ENCODE measurements at regions not wholly inside any gene's neighbourhood (a gene's known extent, or its start where the extent isn't known, plus 50 kb on each side); places are given as distances from the start of the nearest gene placed in this dataset.

GRCh38 chr16:17846030-17846429 lies 375.3 kb upstream of the XYLT1 start:
- in situ Hi-C loops (cut with MboI; ENCODE audit: low sequenced_read_pairs, unreplicated experiment) = no loop called here
- DNase-seq (ENCODE audit: low spot score) = no peak
- TF ChIP-seq CTCF (IDR thresholded peaks at IDR 0.05; ENCODE audit: borderline replicate concordance, control extremely low read depth, extremely low read depth, insufficient read depth, missing control alignments) = no peak

GRCh38 chr16:17845031-17845430 lies 374.3 kb upstream of the XYLT1 start:
- in situ Hi-C loops (cut with MboI; ENCODE audit: low sequenced_read_pairs, unreplicated experiment) = no loop called here
- DNase-seq (ENCODE audit: low spot score) = no peak

GRCh38 chr16:17843905-17844304 lies 373.1 kb upstream of the XYLT1 start:
- DNase-seq (ENCODE audit: low spot score) = no peak
- TF ChIP-seq CTCF (IDR thresholded peaks at IDR 0.05; ENCODE audit: borderline replicate concordance, control extremely low read depth, extremely low read depth, insufficient read depth, missing control alignments) = no peak
- in situ Hi-C loops (cut with MboI; ENCODE audit: low sequenced_read_pairs, unreplicated experiment) = no loop called here

More at GRCh38 chr16:17845031-17845430, 374.3 kb upstream of the XYLT1 start:
- TF ChIP-seq CTCF (IDR thresholded peaks at IDR 0.05; ENCODE audit: borderline replicate concordance, control extremely low read depth, extremely low read depth, insufficient read depth, missing control alignments) = no peak

GRCh38 chr16:17839907-17840306 lies 369.1 kb upstream of the XYLT1 start:
- in situ Hi-C loops (cut with MboI; ENCODE audit: low sequenced_read_pairs, unreplicated experiment) = no loop called here
- DNase-seq (ENCODE audit: low spot score) = no peak
- TF ChIP-seq CTCF (IDR thresholded peaks at IDR 0.05; ENCODE audit: borderline replicate concordance, control extremely low read depth, extremely low read depth, insufficient read depth, missing control alignments) = no peak

- TF ChIP-seq CTCF (IDR thresholded peaks at IDR 0.05; ENCODE audit: borderline replicate concordance, control extremely low read depth, extremely low read depth, insufficient read depth, missing control alignments) = no peak
- DNase-seq (ENCODE audit: low spot score) = no peak
- in situ Hi-C loops (cut with MboI; ENCODE audit: low sequenced_read_pairs, unreplicated experiment) = no loop called here
These were observed 368.5 kb upstream of the XYLT1 start for GRCh38 chr16:17839272-17839671.

- no peak for TF ChIP-seq CTCF (IDR thresholded peaks at IDR 0.05; ENCODE audit: borderline replicate concordance, control extremely low read depth, extremely low read depth, insufficient read depth, missing control alignments)
- in situ Hi-C loops (cut with MboI; ENCODE audit: low sequenced_read_pairs, unreplicated experiment) = no loop called here
- no peak for DNase-seq (ENCODE audit: low spot score)
These were observed 366.3 kb upstream of the XYLT1 start for GRCh38 chr16:17836868-17837602.

All from GM13976 (cell line).